Sigmoid colon (tissue), 4 donors: ENCODE measurements at regions not wholly inside any gene's neighbourhood (a gene's known extent, or its start where the extent isn't known, plus 50 kb on each side); places are given as distances from the start of the nearest gene placed in this dataset.

ENCODE experiments used
- CTCF ChIP-seq, 4 experiments: fragments of 450-650 bp in 3 of 4; fragments of 200-600 bp in 1 of 4; IDR thresholded peaks; one replicate each; pipeline ENCODE4 v1.5.1; 2016 to 2019; ENCODE audit warnings: antibody characterized with exemption in 4 of 4, mild to moderate bottlenecking in 3 of 4, moderate library complexity in 2 of 4
- EP300 ChIP-seq, 4 donors: sonication (generic); formaldehyde crosslinking; IDR thresholded peaks; one replicate each; pipeline ENCODE4 v1.6.1; 2017; ENCODE audit warnings: antibody characterized with exemption in 4 of 4
- POLR2A ChIP-seq, 2 donors: fragments of 450-650 bp; IDR thresholded peaks; one replicate each; pipeline ENCODE4 v1.6.1; 2016; ENCODE audit warnings: antibody characterized with exemption in 2 of 2, mild to moderate bottlenecking in 2 of 2, moderate library complexity in 2 of 2
- POLR2AphosphoS5 ChIP-seq, 4 donors: sonication (generic); formaldehyde crosslinking; IDR thresholded peaks; one replicate each; pipeline ENCODE4 v1.6.1; 2017; ENCODE audit warnings: antibody characterized with exemption in 4 of 4

DNA sequence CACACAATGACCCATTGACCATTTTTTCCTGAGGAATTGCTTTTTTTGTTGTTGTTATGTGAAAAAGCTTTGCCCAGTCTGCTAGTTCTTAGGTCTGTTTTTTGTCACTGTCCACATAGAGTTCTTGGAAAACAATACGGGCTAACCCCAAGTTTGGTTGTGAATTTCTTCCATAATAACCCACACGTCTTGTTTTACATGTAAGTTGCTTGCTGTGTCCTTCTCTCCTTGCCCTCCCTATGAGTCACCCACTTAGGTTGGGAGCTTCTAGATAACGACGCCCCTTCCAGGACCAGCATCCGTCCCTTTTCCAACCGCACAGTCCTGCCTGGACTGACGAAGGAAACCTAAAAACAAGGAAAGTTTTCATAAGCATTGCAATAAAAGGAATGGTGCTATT, 175.3 kb upstream of the HS3ST3A1 start:
- TF ChIP-seq CTCF (IDR thresholded peaks at IDR 0.05) (no peak), POLR2AphosphoS5 (IDR thresholded peaks at IDR 0.05) (no peak), POLR2A (IDR thresholded peaks at IDR 0.05) (no peak), EP300 (IDR thresholded peaks at IDR 0.05) (no peak)
